ENCODE measurements at regions not wholly inside any gene's neighbourhood (a gene's known extent, or its start where the extent isn't known, plus 50 kb on each side); places are given as distances from the start of the nearest gene placed in this dataset.

- TF ChIP-seq RAD21 (IDR thresholded peaks at IDR 0.05; ENCODE audit: insufficient read depth, low read depth, low read length) (no peak), RBBP5 (conservative IDR thresholded peaks at IDR 0.05) (no peak), SRF (IDR thresholded peaks at IDR 0.05; ENCODE audit: low read depth in 2 of 2, low read length in 2 of 2) (no peak), EZH2 (IDR thresholded peaks at IDR 0.05; ENCODE audit: borderline replicate concordance, control insufficient read depth, low read depth, low read length) (no peak), SREBF1 (IDR thresholded peaks at IDR 0.05; ENCODE audit: low read length) (no peak), CHD2 (IDR thresholded peaks at IDR 0.05; ENCODE audit: borderline replicate concordance, low read depth, low read length) (no peak), SMC3 (IDR thresholded peaks at IDR 0.05; ENCODE audit: borderline replicate concordance, low read length) (no peak), NBN (IDR thresholded peaks at IDR 0.05) (no peak), EP300 (IDR thresholded peaks at IDR 0.05; ENCODE audit: borderline replicate concordance in 1 of 2, control insufficient read depth in 1 of 2, low read depth in 2 of 2, low read length in 2 of 2) (no peak)
- TF ChIP-seq, protein P1, sequence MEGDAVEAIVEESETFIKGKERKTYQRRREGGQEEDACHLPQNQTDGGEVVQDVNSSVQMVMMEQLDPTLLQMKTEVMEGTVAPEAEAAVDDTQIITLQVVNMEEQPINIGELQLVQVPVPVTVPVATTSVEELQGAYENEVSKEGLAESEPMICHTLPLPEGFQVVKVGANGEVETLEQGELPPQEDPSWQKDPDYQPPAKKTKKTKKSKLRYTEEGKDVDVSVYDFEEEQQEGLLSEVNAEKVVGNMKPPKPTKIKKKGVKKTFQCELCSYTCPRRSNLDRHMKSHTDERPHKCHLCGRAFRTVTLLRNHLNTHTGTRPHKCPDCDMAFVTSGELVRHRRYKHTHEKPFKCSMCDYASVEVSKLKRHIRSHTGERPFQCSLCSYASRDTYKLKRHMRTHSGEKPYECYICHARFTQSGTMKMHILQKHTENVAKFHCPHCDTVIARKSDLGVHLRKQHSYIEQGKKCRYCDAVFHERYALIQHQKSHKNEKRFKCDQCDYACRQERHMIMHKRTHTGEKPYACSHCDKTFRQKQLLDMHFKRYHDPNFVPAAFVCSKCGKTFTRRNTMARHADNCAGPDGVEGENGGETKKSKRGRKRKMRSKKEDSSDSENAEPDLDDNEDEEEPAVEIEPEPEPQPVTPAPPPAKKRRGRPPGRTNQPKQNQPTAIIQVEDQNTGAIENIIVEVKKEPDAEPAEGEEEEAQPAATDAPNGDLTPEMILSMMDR (IDR thresholded peaks at IDR 0.05 in 2 of 3, conservative IDR thresholded peaks at IDR 0.05 in 1 of 3; ENCODE audit: control insufficient read depth in 2 of 3, extremely low read depth in 1 of 3, insufficient read depth in 1 of 3, low read depth in 3 of 3, low read length in 3 of 3): no peak
Measured at GRCh38 chr7:35487841-35488240, 207.1 kb downstream of the HERPUD2 start.

Data from GM12878 (cell line).